ENCODE measurements at regions not wholly inside any gene's neighbourhood (a gene's known extent, or its start where the extent isn't known, plus 50 kb on each side); places are given as distances from the start of the nearest gene placed in this dataset.

- TF ChIP-seq CTCF (IDR thresholded peaks at IDR 0.05) (no peak), EP300 (IDR thresholded peaks at IDR 0.05) (no peak)
These were observed 650.6 kb upstream of the ARID1B start for GRCh38 chr6:156126535-156126934.
